OCI-LY7 (cell line): ENCODE measurements at regions not wholly inside any gene's neighbourhood (a gene's known extent, or its start where the extent isn't known, plus 50 kb on each side); places are given as distances from the start of the nearest gene placed in this dataset.

Experiments
- BruUV-seq: library from RNA; stranded (reverse); fragments of 400-500 nt; replicated peaks from 2 replicates; lab custom pipeline; 2021; lab: Mats Ljungman, UMichigan
- CTCF ChIA-PET: fragments of 300-600 bp; sonication (Branson Sonifier 250); formaldehyde crosslinking; loops from one replicate; lab custom pipeline; 2022; ENCODE audit warnings: antibody characterized with exemption; ENCODE audit not compliant: unreplicated experiment; lab: Charles Lee
- POLR2A ChIA-PET: fragments of 300-600 bp; sonication (Branson Sonifier 250); formaldehyde crosslinking; loops from one replicate; lab custom pipeline; 2022; ENCODE audit warnings: antibody characterized with exemption; lab: Charles Lee
- DNase-seq: peaks from one replicate; pipeline ENCODE4 v3.0.0-alpha.2; 2015; ENCODE audit warnings: low spot score
- H2AFZ ChIP-seq: fragments of 200-600 bp; sonication (generic), shearing (Covaris generic); 2 replicates; pipeline ENCODE4 v1.6.1; 2014; ENCODE audit warnings: mild to moderate bottlenecking, antibody characterized with exemption, low read length, moderate library complexity
- H3K27ac ChIP-seq: fragments of 200-600 bp; sonication (generic); 2 replicates; pipeline ENCODE4 v1.5.1; 2014; ENCODE audit warnings: mixed run types, low read depth, mild to moderate bottlenecking, moderate library complexity, low read length, inconsistent platforms; ENCODE audit not compliant: poor library complexity, severe bottlenecking
- H3K36me3 ChIP-seq: fragments of 200-600 bp; sonication (generic); 2 replicates; pipeline ENCODE4 v1.6.1; 2014; ENCODE audit warnings: mild to moderate bottlenecking, antibody characterized with exemption, low read length, moderate library complexity, mixed read lengths; ENCODE audit not compliant: insufficient read depth
- H3K4me1 ChIP-seq: fragments of 200-600 bp; sonication (generic); 2 replicates; pipeline ENCODE4 v1.5.1; 2014; ENCODE audit warnings: mild to moderate bottlenecking, low read length; ENCODE audit not compliant: insufficient read depth, poor library complexity, severe bottlenecking
- H3K4me2 ChIP-seq: fragments of 200-600 bp; sonication (generic); 2 replicates; pipeline ENCODE4 v1.6.1; 2014; ENCODE audit warnings: mild to moderate bottlenecking, low read length
- H3K4me3 ChIP-seq: fragments of 200-600 bp; sonication (generic); 2 replicates; pipeline ENCODE4 v1.5.1; 2014; ENCODE audit warnings: mild to moderate bottlenecking, low read depth, low read length; ENCODE audit not compliant: poor library complexity, severe bottlenecking
- H3K79me2 ChIP-seq: fragments of 200-600 bp; sonication (generic); 2 replicates; pipeline ENCODE4 v1.6.1; 2016; ENCODE audit warnings: low read depth, mild to moderate bottlenecking, low read length, moderate library complexity, mixed read lengths; ENCODE audit not compliant: insufficient read depth
- H3K9me2 ChIP-seq: fragments of 200-600 bp; sonication (generic); 2 replicates; pipeline ENCODE4 v1.6.1; 2016; ENCODE audit warnings: mild to moderate bottlenecking, low read length, mixed read lengths; ENCODE audit not compliant: insufficient read depth
- H3K9me3 ChIP-seq: fragments of 200-600 bp; sonication (generic); 2 replicates; pipeline ENCODE4 v1.6.1; 2014; ENCODE audit warnings: mild to moderate bottlenecking, mixed run types, low read length, mixed read lengths
- H4K20me1 ChIP-seq: fragments of 200-600 bp; sonication (generic); 2 replicates; pipeline ENCODE4 v1.6.1; 2014; ENCODE audit warnings: mild to moderate bottlenecking, antibody characterized with exemption, low read length, moderate library complexity, mixed read lengths; ENCODE audit not compliant: insufficient read depth
- EZH2phosphoT487 ChIP-seq: fragments of 200-600 bp; sonication (generic); IDR thresholded peaks from 2 replicates; pipeline ENCODE4 v1.6.1; 2018; ENCODE audit warnings: low read depth, borderline replicate concordance, mild to moderate bottlenecking, mixed run types, antibody characterized with exemption, low read length, moderate library complexity, mixed read lengths
- intact Hi-C: fragments of 100-400 bp; cut with micrococcal nuclease; formaldehyde crosslinking; loops from one replicate; pipeline ENCODE4 v1.10.0; 2022; ENCODE audit not compliant: unreplicated experiment
- TF ChIP-seq, protein P1 (sequence below): fragments of 200-600 bp; sonication (generic); conservative IDR thresholded peaks from 2 replicates; pipeline ENCODE4 v1.5.1; 2014; ENCODE audit warnings: mild to moderate bottlenecking, antibody characterized with exemption, low read length, moderate library complexity, mixed read lengths

DNA sequence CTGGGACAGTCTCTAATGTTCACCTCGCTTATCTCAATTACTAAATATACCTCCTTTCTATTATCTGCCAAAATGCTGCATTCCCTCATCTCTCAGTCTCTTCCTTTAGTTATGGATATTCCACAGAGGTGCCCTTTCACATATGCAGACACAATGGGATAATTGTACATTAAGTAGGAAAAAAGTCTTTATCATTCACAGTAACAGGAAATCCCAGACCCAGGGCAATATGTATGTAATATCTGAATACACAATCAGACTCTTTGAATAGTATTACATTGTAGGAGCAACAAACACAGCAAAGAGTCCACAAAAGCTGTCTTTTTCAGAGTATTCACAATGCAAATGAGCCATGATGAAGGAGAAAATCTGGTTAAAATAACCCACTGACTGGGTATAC, 1399.0 kb upstream of the ZEB2 start:
- Histone ChIP-seq H3K4me2 (no peak overlapping the region), H3K9me2 (no peaks in the 10 kb centered on the region), H3K36me3 (no peaks in the 10 kb centered on the region), H4K20me1 (no peaks in the 10 kb centered on the region), H3K9me3 (no peaks in the 10 kb centered on the region), H3K4me3 (no peak overlapping the region), H3K27ac (no peak overlapping the region), H3K79me2 (no peaks in the 10 kb centered on the region), H3K4me1 (no peaks in the 10 kb centered on the region), H2AFZ (no peak overlapping the region)
- no peak for TF ChIP-seq EZH2phosphoT487
- TF ChIP-seq, protein P1, sequence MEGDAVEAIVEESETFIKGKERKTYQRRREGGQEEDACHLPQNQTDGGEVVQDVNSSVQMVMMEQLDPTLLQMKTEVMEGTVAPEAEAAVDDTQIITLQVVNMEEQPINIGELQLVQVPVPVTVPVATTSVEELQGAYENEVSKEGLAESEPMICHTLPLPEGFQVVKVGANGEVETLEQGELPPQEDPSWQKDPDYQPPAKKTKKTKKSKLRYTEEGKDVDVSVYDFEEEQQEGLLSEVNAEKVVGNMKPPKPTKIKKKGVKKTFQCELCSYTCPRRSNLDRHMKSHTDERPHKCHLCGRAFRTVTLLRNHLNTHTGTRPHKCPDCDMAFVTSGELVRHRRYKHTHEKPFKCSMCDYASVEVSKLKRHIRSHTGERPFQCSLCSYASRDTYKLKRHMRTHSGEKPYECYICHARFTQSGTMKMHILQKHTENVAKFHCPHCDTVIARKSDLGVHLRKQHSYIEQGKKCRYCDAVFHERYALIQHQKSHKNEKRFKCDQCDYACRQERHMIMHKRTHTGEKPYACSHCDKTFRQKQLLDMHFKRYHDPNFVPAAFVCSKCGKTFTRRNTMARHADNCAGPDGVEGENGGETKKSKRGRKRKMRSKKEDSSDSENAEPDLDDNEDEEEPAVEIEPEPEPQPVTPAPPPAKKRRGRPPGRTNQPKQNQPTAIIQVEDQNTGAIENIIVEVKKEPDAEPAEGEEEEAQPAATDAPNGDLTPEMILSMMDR = no peak
- no peak for DNase-seq
- intact Hi-C loops = no loop called here
- BruUV-seq = no TSS peak
- CTCF ChIA-PET = no interaction called here
- POLR2A ChIA-PET = interaction anchor here (1.6 to 1.9 kb wide), 2 partner anchors 9 to 10 kb away, joined by 3 to 4 read pairs; no protein-coding TSS in a partner anchor

- Histone ChIP-seq H4K20me1 (no peaks in the 10 kb centered on the region), H3K9me3 (no peaks in the 10 kb centered on the region), H2AFZ (no peak overlapping the region), H3K4me2 (no peak overlapping the region), H3K4me3 (no peak overlapping the region), H3K79me2 (no peaks in the 10 kb centered on the region), H3K9me2 (no peaks in the 10 kb centered on the region), H3K27ac (no peak overlapping the region), H3K36me3 (no peaks in the 10 kb centered on the region), H3K4me1 (no peaks in the 10 kb centered on the region)
- intact Hi-C loops = no loop called here
- ChIA-PET POLR2A (no interaction called here), CTCF (no interaction called here)
- TF ChIP-seq, protein P1 = no peak
- no peak for TF ChIP-seq EZH2phosphoT487
- DNase-seq = no peak
- BruUV-seq = no TSS peak
These were observed 1396.9 kb upstream of the ZEB2 start for GRCh38 chr2:145916799-145917198.

DNA sequence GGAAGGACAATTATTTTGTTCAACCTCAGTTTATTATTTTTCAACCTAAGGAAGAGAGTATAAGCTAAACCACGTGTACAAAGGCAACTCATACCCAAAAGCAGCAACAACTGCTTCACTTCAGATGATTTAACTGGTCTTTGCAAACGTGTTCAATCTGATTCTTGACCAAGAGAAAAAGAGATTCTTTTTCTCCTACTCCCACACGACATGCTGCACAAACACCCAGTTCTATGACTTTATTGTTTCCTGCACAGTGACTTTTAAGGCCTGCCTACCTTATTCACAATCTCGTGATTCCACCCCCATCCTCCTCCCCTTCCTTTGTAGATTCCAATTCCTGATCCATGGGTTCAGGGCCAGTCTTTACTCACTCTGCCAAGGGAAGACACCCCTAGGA, 1394.8 kb upstream of the ZEB2 start:
- DNase-seq = no peak
- Histone ChIP-seq H3K4me3 (no peak overlapping the region), H3K79me2 (no peaks in the 10 kb centered on the region), H3K27ac (no peak overlapping the region), H3K36me3 (no peaks in the 10 kb centered on the region), H3K4me1 (no peaks in the 10 kb centered on the region), H3K9me2 (no peaks in the 10 kb centered on the region), H4K20me1 (no peaks in the 10 kb centered on the region), H3K9me3 (no peaks in the 10 kb centered on the region), H2AFZ (no peak overlapping the region), H3K4me2 (no peak overlapping the region)
- intact Hi-C loops = no loop called here
- ChIA-PET POLR2A (interaction anchor here (0.7 kb wide), 1 partner anchor 27 kb away, joined by 3 read pairs; no protein-coding TSS in a partner anchor), CTCF (no interaction called here)
- TF ChIP-seq, protein P1 = no peak
- no peak for TF ChIP-seq EZH2phosphoT487
- no TSS peak for BruUV-seq
